GM23248 (cell line): ENCODE measurements at regions not wholly inside any gene's neighbourhood (a gene's known extent, or its start where the extent isn't known, plus 50 kb on each side); places are given as distances from the start of the nearest gene placed in this dataset.

Source experiments
- DNase-seq: peaks from one replicate; pipeline ENCODE4 v3.0.0-alpha.2; 2015
- H2AFZ ChIP-seq: fragments of 200-600 bp; sonication (generic); 2 replicates; pipeline ENCODE4 v1.6.1; 2016; ENCODE audit warnings: antibody characterized with exemption
- H3F3A ChIP-seq: fragments of 200-600 bp; sonication (generic); 2 replicates; pipeline ENCODE4 v1.6.1; 2016; ENCODE audit warnings: mild to moderate bottlenecking, antibody characterized with exemption, mixed run types; ENCODE audit not compliant: insufficient read depth
- H3K27ac ChIP-seq: fragments of 200-600 bp; sonication (generic); 2 replicates; pipeline ENCODE4 v1.5.1; 2016; ENCODE audit warnings: mild to moderate bottlenecking
- H3K27me3 ChIP-seq: fragments of 200-600 bp; sonication (generic); replicated peaks from 2 replicates; pipeline ENCODE4 v1.6.1; 2016; ENCODE audit warnings: mild to moderate bottlenecking; ENCODE audit not compliant: insufficient read depth
- H3K36me3 ChIP-seq: fragments of 200-600 bp; sonication (generic); 2 replicates; pipeline ENCODE4 v1.6.1; 2016; ENCODE audit warnings: low read depth, mild to moderate bottlenecking
- H3K4me1 ChIP-seq: fragments of 200-600 bp; sonication (generic); 2 replicates; pipeline ENCODE4 v1.6.1; 2016; ENCODE audit warnings: mild to moderate bottlenecking; ENCODE audit not compliant: insufficient read depth
- H3K4me2 ChIP-seq: fragments of 200-600 bp; sonication (generic); one replicate; pipeline ENCODE4 v1.6.1; 2016; ENCODE audit warnings: mild to moderate bottlenecking; ENCODE audit not compliant: unreplicated experiment
- H3K4me3 ChIP-seq: fragments of 200-600 bp; sonication (generic); 2 replicates; pipeline ENCODE4 v1.5.1; 2016; ENCODE audit warnings: mild to moderate bottlenecking
- H3K79me2 ChIP-seq: fragments of 200-600 bp; sonication (generic); 2 replicates; pipeline ENCODE4 v1.6.1; 2016; ENCODE audit warnings: mild to moderate bottlenecking; ENCODE audit not compliant: insufficient read depth
- H3K9ac ChIP-seq: fragments of 200-600 bp; sonication (generic); 2 replicates; pipeline ENCODE4 v1.6.1; 2016; ENCODE audit warnings: mild to moderate bottlenecking
- H3K9me2 ChIP-seq: fragments of 200-600 bp; sonication (generic); 2 replicates; pipeline ENCODE4 v1.6.1; 2016; ENCODE audit warnings: mixed run types, mild to moderate bottlenecking, moderate library complexity; ENCODE audit not compliant: insufficient read depth
- H3K9me3 ChIP-seq: fragments of 200-600 bp; sonication (generic); one replicate; pipeline ENCODE4 v1.6.1; 2017; ENCODE audit warnings: low read depth
- H4K20me1 ChIP-seq: fragments of 200-600 bp; sonication (generic); 2 replicates; pipeline ENCODE4 v1.6.0; 2016; ENCODE audit not compliant: insufficient read depth
- EZH2 ChIP-seq: fragments of 200-600 bp; sonication (generic); IDR thresholded peaks from 2 replicates; pipeline ENCODE4 v1.6.1; 2018; ENCODE audit warnings: antibody characterized with exemption, mild to moderate bottlenecking; ENCODE audit not compliant: insufficient read depth, poor library complexity, severe bottlenecking
- EZH2phosphoT487 ChIP-seq: fragments of 200-600 bp; sonication (generic); IDR thresholded peaks from 2 replicates; pipeline ENCODE4 v1.6.1; 2018; ENCODE audit warnings: antibody characterized with exemption, moderate library complexity, mild to moderate bottlenecking, low read depth; ENCODE audit not compliant: insufficient read depth
- WGBS, 2 experiments: methylation state at CpG; one replicate each; pipeline ENCODE4 v1.1.6; 2015 to 2017; ENCODE audit warnings: low lambda C conversion rate in 2 of 2, low coverage in 1 of 2; ENCODE audit errors: missing lambda C conversion rate in 2 of 2; 5-methylcytosine and 5-hydroxymethylcytosine counted together
- in situ Hi-C: fragments of 300-500 bp; cut with MboI; formaldehyde crosslinking; loops from 2 replicates; pipeline ENCODE4 v1.15.0; 2020

- Histone ChIP-seq H3K9ac (no peak overlapping the region), H3K4me3 (0 out of 2 replicates have a peak overlapping the region, but pooled peaks have one; percentile 13), H3K27me3 (no peaks in the 10 kb centered on the region), H3K9me2 (no peaks in the 10 kb centered on the region), H3K4me1 (peaks cover 6% of the 10 kb centered on the region; the same call in 1 of the 2 replicates), H3K4me2 (peak overlapping the region; percentile 55), H3K9me3 (no peaks in the 10 kb centered on the region), H3K36me3 (no peaks in the 10 kb centered on the region), H2AFZ (peak overlapping the region; percentile 15), H4K20me1 (no peaks in the 10 kb centered on the region), H3K79me2 (no peaks in the 10 kb centered on the region), H3F3A (no peaks in the 10 kb centered on the region), H3K27ac (no peak overlapping the region)
- in situ Hi-C loops, result loop anchor here (5.0 kb wide), 1 partner anchor 613 kb away; no protein-coding TSS in a partner anchor
- WGBS, 2 experiments, result 4 to 6% methylated on average over 12 of the region's 12 CpGs
- DNase-seq, result peak; percentile 75
- TF ChIP-seq EZH2 (no peak), EZH2phosphoT487 (no peak)
Observed at GRCh38 chr11:131064373-131064991, 148.2 kb upstream of the SNX19 start.

GRCh38 chr11:131065435-131066413 lies 149.4 kb upstream of the SNX19 start:
- no peak overlapping the region for H3K4me3 ChIP-seq
- H2AFZ ChIP-seq, result no peak overlapping the region

GRCh38 chr11:131066551-131066950 lies 150.3 kb upstream of the SNX19 start:
- Histone ChIP-seq H3K27me3 (no peaks in the 10 kb centered on the region), H3K79me2 (no peaks in the 10 kb centered on the region), H3K36me3 (no peaks in the 10 kb centered on the region), H3K4me1 (peaks cover 6% of the 10 kb centered on the region; the same call in 1 of the 2 replicates), H3K9me3 (no peaks in the 10 kb centered on the region), H3K9ac (no peak overlapping the region), H4K20me1 (no peaks in the 10 kb centered on the region), H3F3A (no peaks in the 10 kb centered on the region), H3K27ac (no peak overlapping the region), H3K4me3 (no peak overlapping the region), H3K4me2 (no peak overlapping the region), H3K9me2 (no peaks in the 10 kb centered on the region; the same call in 1 of the 2 replicates), H2AFZ (no peak overlapping the region)
- TF ChIP-seq EZH2 (no peak), EZH2phosphoT487 (no peak)
- 91 to 96% methylated on average over 7 of the region's 7 CpGs for WGBS, 2 experiments
- in situ Hi-C loops, result no loop called here
- DNase-seq, result no peak

More at GRCh38 chr11:131065435-131066413, 149.4 kb upstream of the SNX19 start:
- Histone ChIP-seq H3K36me3 (no peaks in the 10 kb centered on the region), H3K9me3 (no peaks in the 10 kb centered on the region), H3K4me2 (no peak overlapping the region), H3K9ac (no peak overlapping the region), H3K9me2 (no peaks in the 10 kb centered on the region), H3K4me1 (peaks cover 6% of the 10 kb centered on the region; the same call in 1 of the 2 replicates), H3K79me2 (no peaks in the 10 kb centered on the region), H3F3A (no peaks in the 10 kb centered on the region), H3K27ac (no peak overlapping the region), H3K27me3 (no peaks in the 10 kb centered on the region), H4K20me1 (no peaks in the 10 kb centered on the region)
- in situ Hi-C loops, result no loop called here
- no peak for DNase-seq
- 69 to 73% methylated on average over 13 of the region's 13 CpGs for WGBS, 2 experiments
- TF ChIP-seq EZH2phosphoT487 (no peak), EZH2 (no peak)

- no peak overlapping the region for H3K9ac ChIP-seq
- H3K4me3 ChIP-seq, result no peak overlapping the region
- H3K4me1 ChIP-seq, result peaks cover 33% of the 10 kb centered on the region
- H3K9me3 ChIP-seq, result no peaks in the 10 kb centered on the region
- H4K20me1 ChIP-seq, result no peaks in the 10 kb centered on the region
- in situ Hi-C loops, result no loop called here
- H3K27me3 ChIP-seq, result no peaks in the 10 kb centered on the region
- H3K79me2 ChIP-seq, result no peaks in the 10 kb centered on the region
- WGBS, 2 experiments, result 63 to 68% methylated on average over 4 of the region's 4 CpGs
- no peak overlapping the region for H2AFZ ChIP-seq
- peaks cover 17% of the 10 kb centered on the region; the same call in 1 of the 2 replicates for H3F3A ChIP-seq
- H3K27ac ChIP-seq, result no peak overlapping the region
- TF ChIP-seq EZH2 (no peak), EZH2phosphoT487 (no peak)
- H3K4me2 ChIP-seq, result no peak overlapping the region
- no peaks in the 10 kb centered on the region; the same call in 1 of the 2 replicates for H3K9me2 ChIP-seq
- no peaks in the 10 kb centered on the region for H3K36me3 ChIP-seq
- no peak for DNase-seq
Observed at GRCh38 chr11:131070365-131070764, 154.1 kb upstream of the SNX19 start.
